ENCODE measurements at regions not wholly inside any gene's neighbourhood (a gene's known extent, or its start where the extent isn't known, plus 50 kb on each side); places are given as distances from the start of the nearest gene placed in this dataset.
"Not testable (repeated sequence)": the region's sequence is repeated elsewhere in the genome, so short reads cannot be mapped to it uniquely, and the experiment has no call there.

- ChIA-PET POLR2A (no interaction called here), CTCF (interaction anchor here (1.3 kb wide), 1 partner anchor 10 kb away, joined by 4 read pairs; no protein-coding TSS in a partner anchor)
- BruUV-seq (replicated peaks): no TSS peak
- no peaks in the 10 kb centered on the region for H3K79me2 ChIP-seq (ENCODE audit: control insufficient read depth, insufficient read depth, low read length)
- no peak overlapping the region for H2AFZ ChIP-seq (ENCODE audit: low read depth, low read length)
- dilution Hi-C loops (cut with MboI; ENCODE audit: extremely low pct_ligation_motif_present, low sequenced_read_pairs) (no loop called here), intact Hi-C loops (cut with micrococcal nuclease) (loop anchor here (10.0 kb wide), 1 partner anchor 571 kb away; no protein-coding TSS in a partner anchor)
- no peak for TF ChIP-seq POLR2A (IDR thresholded peaks at IDR 0.05; ENCODE audit: low read depth, low read length)
- no peak for TF ChIP-seq MYC (IDR thresholded peaks at IDR 0.05; ENCODE audit: low read depth, low read length)
- no peak for TF ChIP-seq CTCF (IDR thresholded peaks at IDR 0.05; ENCODE audit: extremely low read depth in 1 of 2, insufficient read depth in 1 of 2, low read depth in 1 of 2, low read length in 2 of 2)
- no peak for TF ChIP-seq GATA2 (IDR thresholded peaks at IDR 0.05; ENCODE audit: insufficient read depth, insufficient read length, low read depth, low read length)
- TF ChIP-seq JUN (IDR thresholded peaks at IDR 0.05; ENCODE audit: borderline replicate concordance, insufficient read depth, insufficient read length, low read depth): no peak
- no peak for TF ChIP-seq POLR2AphosphoS5 (IDR thresholded peaks at IDR 0.05; ENCODE audit: insufficient read depth, low read depth, low read length)
- TF ChIP-seq FOS (IDR thresholded peaks at IDR 0.05; ENCODE audit: borderline replicate concordance, insufficient read depth, low read length): no peak
- TF ChIP-seq EZH2 (IDR thresholded peaks at IDR 0.05; ENCODE audit: borderline replicate concordance, low read depth, low read length, severe bottlenecking): no peak
- TF ChIP-seq MAX (IDR thresholded peaks at IDR 0.05; ENCODE audit: insufficient read depth, insufficient read length): no peak
- DNase-seq (ENCODE audit: low read depth, low spot score) (no peak), FAIRE-seq (no peak)
- no peak overlapping the region for H3K27ac ChIP-seq (ENCODE audit: insufficient read depth, low read depth, low read length)
- H3K9me1 ChIP-seq (replicated peaks; ENCODE audit: control insufficient read depth, extremely low read depth, insufficient read depth, low read length): no peaks in the 10 kb centered on the region
- no peaks in the 10 kb centered on the region for H3K36me3 ChIP-seq (ENCODE audit: control insufficient read depth in 2 of 2, extremely low read depth in 1 of 2, insufficient read depth in 2 of 2, low read length in 2 of 2)
- no peaks in the 10 kb centered on the region for H4K20me1 ChIP-seq (replicated peaks; ENCODE audit: control insufficient read depth, extremely low read depth, insufficient read depth, low read length)
- no peaks in the 10 kb centered on the region for H3K9me3 ChIP-seq (replicated peaks; ENCODE audit: control insufficient read depth, insufficient read depth, low read length)
- H3K27me3 ChIP-seq (ENCODE audit: control insufficient read depth in 2 of 2, insufficient read depth in 2 of 2, low read length in 2 of 2): no peaks in the 10 kb centered on the region
- H3K4me1 ChIP-seq (ENCODE audit: control insufficient read depth, extremely low read depth, insufficient read depth, low read length): peaks cover 13% of the 10 kb centered on the region
- H3K4me2 ChIP-seq (ENCODE audit: insufficient read depth, low read length): no peak overlapping the region
- no peak overlapping the region for H3K4me3 ChIP-seq (replicated peaks in 1 of 3; ENCODE audit: insufficient read depth in 1 of 3, low read depth in 1 of 3, low read length in 3 of 3)
- no peak overlapping the region for H3K9ac ChIP-seq (replicated peaks; ENCODE audit: extremely low read depth, insufficient read depth, low read length)
Measured at GRCh38 chr3:177626045-177626444, 428.8 kb upstream of the TBL1XR1 start.

- FAIRE-seq; H3K36me3 ChIP-seq (ENCODE audit: control insufficient read depth in 2 of 2, extremely low read depth in 1 of 2, insufficient read depth in 2 of 2, low read length in 2 of 2); BruUV-seq (replicated peaks); H3K4me3 ChIP-seq (replicated peaks in 1 of 3; ENCODE audit: insufficient read depth in 1 of 3, low read depth in 1 of 3, low read length in 3 of 3); H3K4me2 ChIP-seq (ENCODE audit: insufficient read depth, low read length); DNase-seq (ENCODE audit: low read depth, low spot score); POLR2A ChIA-PET; H2AFZ ChIP-seq (ENCODE audit: low read depth, low read length); H3K9me3 ChIP-seq (replicated peaks; ENCODE audit: control insufficient read depth, insufficient read depth, low read length); H3K27me3 ChIP-seq (ENCODE audit: control insufficient read depth in 2 of 2, insufficient read depth in 2 of 2, low read length in 2 of 2); H4K20me1 ChIP-seq (replicated peaks; ENCODE audit: control insufficient read depth, extremely low read depth, insufficient read depth, low read length); H3K9ac ChIP-seq (replicated peaks; ENCODE audit: extremely low read depth, insufficient read depth, low read length); H3K79me2 ChIP-seq (ENCODE audit: control insufficient read depth, insufficient read depth, low read length); H3K9me1 ChIP-seq (replicated peaks; ENCODE audit: control insufficient read depth, extremely low read depth, insufficient read depth, low read length); dilution Hi-C loops (cut with MboI; ENCODE audit: extremely low pct_ligation_motif_present, low sequenced_read_pairs); H3K27ac ChIP-seq (ENCODE audit: insufficient read depth, low read depth, low read length); CTCF ChIA-PET: not testable (repeated sequence)
- intact Hi-C loops (cut with micrococcal nuclease): loop anchor here (10.0 kb wide), 1 partner anchor 573 kb away; no protein-coding TSS in a partner anchor
- peaks cover 13% of the 10 kb centered on the region for H3K4me1 ChIP-seq (ENCODE audit: control insufficient read depth, extremely low read depth, insufficient read depth, low read length)
Measured at GRCh38 chr3:177628095-177628719, 430.9 kb upstream of the TBL1XR1 start.
